ENCODE measurements at regions not wholly inside any gene's neighbourhood (a gene's known extent, or its start where the extent isn't known, plus 50 kb on each side); places are given as distances from the start of the nearest gene placed in this dataset.

DNA sequence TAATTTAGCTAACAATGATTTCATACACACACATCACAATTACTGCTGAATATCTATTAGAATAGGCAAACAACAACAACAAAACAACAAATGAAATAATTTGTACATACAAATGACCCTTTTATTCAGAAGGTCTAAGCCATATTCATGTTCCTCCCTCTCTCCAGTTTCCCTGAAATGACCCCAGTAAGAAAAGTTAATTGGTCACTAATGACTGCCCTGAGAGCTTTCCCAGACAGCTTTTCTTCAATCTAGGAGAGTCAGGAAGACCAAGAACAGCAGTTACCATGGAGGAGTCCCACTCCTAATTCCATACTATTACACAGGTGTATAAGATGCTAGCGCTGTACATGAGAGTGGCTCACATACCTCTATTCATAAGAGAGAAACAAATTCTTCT lies 121.2 kb upstream of the GRIP1 start:
- no peak overlapping the region for H3K27ac ChIP-seq
- no peak overlapping the region for H3K4me3 ChIP-seq (ENCODE audit: low read depth, low read length)
- in situ Hi-C loops (cut with HindIII; ENCODE audit: low pct_ligation_motif_present, low sequenced_read_pairs): no loop called here
- peaks cover 5% of the 10 kb centered on the region for H3K27me3 ChIP-seq (replicated peaks)
- DNase-seq: no peak
- H3K36me3 ChIP-seq (replicated peaks): no peaks in the 10 kb centered on the region
- TF ChIP-seq, protein P1, sequence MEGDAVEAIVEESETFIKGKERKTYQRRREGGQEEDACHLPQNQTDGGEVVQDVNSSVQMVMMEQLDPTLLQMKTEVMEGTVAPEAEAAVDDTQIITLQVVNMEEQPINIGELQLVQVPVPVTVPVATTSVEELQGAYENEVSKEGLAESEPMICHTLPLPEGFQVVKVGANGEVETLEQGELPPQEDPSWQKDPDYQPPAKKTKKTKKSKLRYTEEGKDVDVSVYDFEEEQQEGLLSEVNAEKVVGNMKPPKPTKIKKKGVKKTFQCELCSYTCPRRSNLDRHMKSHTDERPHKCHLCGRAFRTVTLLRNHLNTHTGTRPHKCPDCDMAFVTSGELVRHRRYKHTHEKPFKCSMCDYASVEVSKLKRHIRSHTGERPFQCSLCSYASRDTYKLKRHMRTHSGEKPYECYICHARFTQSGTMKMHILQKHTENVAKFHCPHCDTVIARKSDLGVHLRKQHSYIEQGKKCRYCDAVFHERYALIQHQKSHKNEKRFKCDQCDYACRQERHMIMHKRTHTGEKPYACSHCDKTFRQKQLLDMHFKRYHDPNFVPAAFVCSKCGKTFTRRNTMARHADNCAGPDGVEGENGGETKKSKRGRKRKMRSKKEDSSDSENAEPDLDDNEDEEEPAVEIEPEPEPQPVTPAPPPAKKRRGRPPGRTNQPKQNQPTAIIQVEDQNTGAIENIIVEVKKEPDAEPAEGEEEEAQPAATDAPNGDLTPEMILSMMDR (IDR thresholded peaks at IDR 0.05; ENCODE audit: low read depth, low read length, missing control alignments): no peak

DNA sequence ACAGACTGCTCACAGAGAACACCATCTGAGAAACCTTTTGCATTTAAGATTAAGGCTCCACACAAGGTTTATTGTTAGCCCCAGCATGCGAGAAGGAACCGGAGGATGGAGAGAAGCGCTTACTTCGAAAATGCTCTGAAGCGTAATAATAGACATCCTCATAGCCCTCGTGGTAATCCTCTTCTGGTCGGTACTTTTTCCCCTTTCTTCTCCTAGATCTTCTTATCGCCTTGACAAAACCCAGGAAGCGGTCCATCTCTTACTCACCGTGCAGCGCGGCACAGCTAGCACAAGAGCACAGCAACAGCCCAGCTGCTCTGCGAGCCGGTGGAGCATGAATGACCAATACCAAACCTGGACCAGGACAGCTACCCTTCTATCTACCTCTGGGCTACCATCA lies 125.1 kb upstream of the GRIP1 start:
- Histone ChIP-seq H3K4me3 (ENCODE audit: low read depth, low read length) (no peak overlapping the region), H3K27me3 (replicated peaks) (peaks cover 5% of the 10 kb centered on the region), H3K36me3 (replicated peaks) (no peaks in the 10 kb centered on the region), H3K27ac (no peak overlapping the region)
- no peak for DNase-seq
- TF ChIP-seq, protein P1 (IDR thresholded peaks at IDR 0.05; ENCODE audit: low read depth, low read length, missing control alignments): no peak
- in situ Hi-C loops (cut with HindIII; ENCODE audit: low pct_ligation_motif_present, low sequenced_read_pairs): no loop called here

DNA sequence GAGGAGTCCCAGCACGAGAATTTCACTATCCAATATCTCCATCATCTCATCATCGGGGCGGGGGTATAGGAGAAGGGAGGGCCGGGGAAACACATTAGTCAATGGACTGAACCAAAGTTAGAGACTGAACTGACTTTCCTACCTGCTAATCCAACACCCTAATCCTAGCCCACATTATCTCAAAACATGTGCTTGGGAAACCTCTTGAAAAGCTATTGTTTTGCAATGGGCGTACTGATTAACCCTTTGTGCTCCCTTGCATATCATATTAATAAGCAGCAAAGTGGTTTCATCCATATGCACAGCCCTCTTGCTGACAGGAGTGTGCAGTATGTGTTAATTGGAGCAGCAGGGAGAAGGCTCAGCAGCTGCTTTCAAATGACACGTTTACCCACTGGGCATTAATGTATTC lies 125.7 kb upstream of the GRIP1 start:
- Histone ChIP-seq H3K27me3 (replicated peaks) (peaks cover 5% of the 10 kb centered on the region), H3K4me3 (ENCODE audit: low read depth, low read length) (no peak overlapping the region), H3K27ac (no peak overlapping the region), H3K36me3 (replicated peaks) (no peaks in the 10 kb centered on the region)
- DNase-seq: no peak
- TF ChIP-seq, protein P1 (IDR thresholded peaks at IDR 0.05; ENCODE audit: low read depth, low read length, missing control alignments): no peak
- in situ Hi-C loops (cut with HindIII; ENCODE audit: low pct_ligation_motif_present, low sequenced_read_pairs): no loop called here

DNA sequence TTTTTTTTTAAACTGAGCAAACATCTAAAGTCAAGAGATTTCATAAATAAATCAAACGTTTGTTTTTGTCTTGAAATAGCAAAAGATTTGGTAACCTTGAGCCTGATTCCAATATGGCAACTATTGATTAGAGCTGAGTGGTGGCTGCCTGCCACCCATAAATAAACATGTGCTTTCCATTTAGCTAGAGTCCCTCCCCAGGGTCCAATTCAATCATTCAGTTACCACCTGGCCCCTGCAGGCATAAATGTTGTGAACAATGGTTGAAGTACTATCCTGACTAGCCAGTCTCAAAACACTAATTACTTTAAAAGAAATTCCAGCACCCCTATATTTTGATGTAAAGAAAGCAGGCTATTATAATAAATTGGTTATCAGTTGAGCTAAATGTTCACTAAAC lies 129.7 kb upstream of the GRIP1 start:
- Histone ChIP-seq H3K36me3 (replicated peaks) (no peaks in the 10 kb centered on the region), H3K27me3 (replicated peaks) (peaks cover 5% of the 10 kb centered on the region), H3K4me3 (ENCODE audit: low read depth, low read length) (no peak overlapping the region), H3K27ac (no peak overlapping the region)
- in situ Hi-C loops (cut with HindIII; ENCODE audit: low pct_ligation_motif_present, low sequenced_read_pairs): no loop called here
- no peak for DNase-seq
- TF ChIP-seq, protein P1 (IDR thresholded peaks at IDR 0.05; ENCODE audit: low read depth, low read length, missing control alignments): no peak

DNA sequence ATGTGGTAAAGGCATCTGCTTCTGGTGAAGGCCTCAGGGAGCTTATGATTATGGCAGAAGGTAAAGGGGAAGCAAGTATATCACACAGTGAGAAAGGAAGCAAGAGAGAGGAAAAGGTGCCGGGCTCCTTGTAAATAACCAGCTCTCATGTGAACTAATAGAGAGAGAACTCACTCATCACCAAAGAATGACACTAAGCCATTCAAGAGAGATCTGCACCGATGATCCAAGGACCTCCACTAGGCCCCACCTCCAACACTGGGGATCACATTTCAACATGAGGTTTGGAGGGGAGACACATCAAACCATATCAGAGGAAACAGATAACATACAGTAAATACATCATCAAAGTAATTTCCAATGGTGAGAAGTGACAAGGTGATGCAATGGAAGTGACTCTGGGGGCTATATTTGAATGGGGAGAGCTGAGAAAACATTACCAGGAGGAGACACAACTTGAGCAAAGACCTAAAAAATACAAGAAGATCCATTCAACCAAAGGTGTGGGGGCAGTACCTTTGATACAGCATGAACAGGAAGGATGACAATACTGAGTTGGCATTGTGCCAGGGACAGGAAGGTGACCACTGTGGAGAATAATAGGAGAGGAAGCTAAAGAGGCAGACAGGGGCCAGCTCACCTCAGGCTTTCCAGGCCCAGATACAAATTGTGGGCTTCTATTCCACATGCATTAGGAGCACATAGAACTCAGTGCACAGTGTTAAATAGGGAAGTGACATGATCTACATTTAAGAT lies 134.4 kb upstream of the GRIP1 start:
- no peaks in the 10 kb centered on the region for H3K36me3 ChIP-seq (replicated peaks)
- no peaks in the 10 kb centered on the region for H3K27me3 ChIP-seq (replicated peaks)
- no peak overlapping the region for H3K4me3 ChIP-seq (ENCODE audit: low read depth, low read length)
- no peak for DNase-seq
- TF ChIP-seq, protein P1 (IDR thresholded peaks at IDR 0.05; ENCODE audit: low read depth, low read length, missing control alignments): no peak
- no peak overlapping the region for H3K27ac ChIP-seq
- in situ Hi-C loops (cut with HindIII; ENCODE audit: low pct_ligation_motif_present, low sequenced_read_pairs): no loop called here

DNA sequence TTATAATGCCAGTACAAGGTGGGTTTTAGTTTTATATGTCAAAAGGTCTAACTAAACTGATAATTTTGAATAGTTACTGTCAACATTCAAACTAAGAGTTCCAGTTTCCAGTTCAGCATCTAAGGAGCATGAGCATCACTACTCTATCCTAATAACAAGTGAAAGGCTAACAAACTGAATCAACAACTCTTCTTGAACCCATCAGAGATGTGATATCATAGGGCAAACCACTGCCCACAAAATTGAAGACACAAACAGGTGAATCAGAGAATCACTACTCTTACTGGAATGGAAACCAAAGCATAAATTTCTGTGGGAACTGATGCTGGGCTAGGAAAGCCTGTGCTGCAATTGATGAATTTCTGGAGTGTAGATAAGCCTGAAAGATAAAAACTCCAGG lies 140.7 kb upstream of the GRIP1 start:
- H3K27ac ChIP-seq: no peak overlapping the region
- in situ Hi-C loops (cut with HindIII; ENCODE audit: low pct_ligation_motif_present, low sequenced_read_pairs): no loop called here
- no peaks in the 10 kb centered on the region for H3K27me3 ChIP-seq (replicated peaks)
- no peak for DNase-seq
- TF ChIP-seq, protein P1 (IDR thresholded peaks at IDR 0.05; ENCODE audit: low read depth, low read length, missing control alignments): no peak
- no peak overlapping the region for H3K4me3 ChIP-seq (ENCODE audit: low read depth, low read length)
- no peaks in the 10 kb centered on the region for H3K36me3 ChIP-seq (replicated peaks)

All from brain microvascular endothelial cell (primary cell).